ENCODE measurements at regions not wholly inside any gene's neighbourhood (a gene's known extent, or its start where the extent isn't known, plus 50 kb on each side); places are given as distances from the start of the nearest gene placed in this dataset.

- TF ChIP-seq CTCF (IDR thresholded peaks at IDR 0.05) = no peak
- TF ChIP-seq POLR2AphosphoS5 (IDR thresholded peaks at IDR 0.05; ENCODE audit: insufficient read depth in 1 of 2, low read depth in 1 of 2) = no peak
- TF ChIP-seq POLR2A (IDR thresholded peaks at IDR 0.05) = no peak
Observed at GRCh38 chr5:32526810-32527209, 58.5 kb upstream of the SUB1 start.
